ENCODE measurements at regions not wholly inside any gene's neighbourhood (a gene's known extent, or its start where the extent isn't known, plus 50 kb on each side); places are given as distances from the start of the nearest gene placed in this dataset.

DNA sequence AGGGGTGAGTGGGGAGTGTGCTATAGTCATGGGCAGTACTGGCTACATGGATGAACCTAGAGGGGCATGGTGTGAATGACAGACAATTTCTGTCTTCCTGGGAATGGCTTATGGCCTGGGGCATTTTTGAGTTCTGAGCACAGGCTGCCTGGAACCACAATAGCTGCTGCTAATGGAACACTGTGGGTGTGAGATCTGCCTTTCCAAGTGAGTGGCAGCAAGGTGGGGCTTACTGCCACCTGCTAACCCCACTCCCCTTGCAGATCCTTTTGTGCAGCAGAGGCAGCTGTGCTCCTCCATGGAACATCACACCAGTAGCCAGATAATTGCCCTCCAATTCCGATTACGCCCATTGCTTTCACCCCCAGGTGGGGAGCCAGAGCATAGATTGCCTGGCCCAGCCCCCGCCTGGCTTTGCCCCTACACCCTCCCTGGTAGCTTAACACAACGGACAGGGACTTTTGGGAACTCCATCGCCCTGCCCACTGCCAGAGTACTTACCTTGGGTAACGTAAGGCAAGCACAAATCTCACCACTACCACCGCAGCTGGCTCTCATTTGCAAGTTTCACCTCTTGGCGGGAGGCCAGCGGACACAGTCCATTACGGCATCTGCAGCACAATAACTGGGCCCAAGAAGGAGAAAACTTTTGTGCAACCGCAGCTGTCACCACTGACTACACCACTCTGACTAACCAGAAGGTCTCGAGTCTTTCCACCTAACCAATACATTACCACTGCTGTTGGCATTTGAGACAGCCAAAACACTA lies 421.2 kb upstream of the NWD2 start:
- Histone ChIP-seq H3K9me3 (ENCODE audit: control insufficient read depth, low read length) (no peaks in the 10 kb centered on the region), H3K27me3 (replicated peaks; ENCODE audit: control insufficient read depth, insufficient read depth, low read length, poor library complexity, severe bottlenecking) (no peaks in the 10 kb centered on the region), H3K36me3 (ENCODE audit: control insufficient read depth, insufficient read depth, low read length) (no peaks in the 10 kb centered on the region), H3K27ac (ENCODE audit: insufficient read depth, low read length, poor library complexity, severe bottlenecking) (no peak overlapping the region), H3K4me3 (ENCODE audit: insufficient read depth, low read depth, low read length, poor library complexity, severe bottlenecking) (no peak overlapping the region), H3K4me1 (ENCODE audit: control insufficient read depth, insufficient read depth, low read length, poor library complexity, severe bottlenecking) (no peaks in the 10 kb centered on the region)
- DNase-seq = no peak

DNA sequence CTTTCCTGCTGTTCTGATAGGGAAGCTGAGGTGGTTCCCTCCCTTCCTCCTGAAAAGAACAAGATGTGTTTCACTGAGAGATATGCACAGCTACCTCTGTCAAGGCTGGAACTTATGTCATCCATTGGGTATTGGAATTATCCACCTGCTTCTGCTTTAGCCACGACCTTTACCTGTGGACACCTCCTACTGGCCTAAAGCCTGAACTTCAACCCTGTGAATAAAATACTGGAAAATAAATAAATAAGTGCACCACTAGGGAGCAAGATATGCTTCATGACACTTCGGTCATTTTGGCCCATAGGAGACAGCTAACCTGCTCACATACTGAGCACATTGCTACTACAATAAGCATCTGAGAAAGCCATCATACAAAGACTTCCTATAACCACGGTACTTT lies 419.9 kb upstream of the NWD2 start:
- H3K27me3 ChIP-seq (replicated peaks; ENCODE audit: control insufficient read depth, insufficient read depth, low read length, poor library complexity, severe bottlenecking) = no peaks in the 10 kb centered on the region
- no peak for DNase-seq
- H3K36me3 ChIP-seq (ENCODE audit: control insufficient read depth, insufficient read depth, low read length) = no peaks in the 10 kb centered on the region
- no peak overlapping the region for H3K27ac ChIP-seq (ENCODE audit: insufficient read depth, low read length, poor library complexity, severe bottlenecking)
- no peak overlapping the region for H3K4me3 ChIP-seq (ENCODE audit: insufficient read depth, low read depth, low read length, poor library complexity, severe bottlenecking)
- no peaks in the 10 kb centered on the region for H3K9me3 ChIP-seq (ENCODE audit: control insufficient read depth, low read length)
- no peaks in the 10 kb centered on the region for H3K4me1 ChIP-seq (ENCODE audit: control insufficient read depth, insufficient read depth, low read length, poor library complexity, severe bottlenecking)

DNA sequence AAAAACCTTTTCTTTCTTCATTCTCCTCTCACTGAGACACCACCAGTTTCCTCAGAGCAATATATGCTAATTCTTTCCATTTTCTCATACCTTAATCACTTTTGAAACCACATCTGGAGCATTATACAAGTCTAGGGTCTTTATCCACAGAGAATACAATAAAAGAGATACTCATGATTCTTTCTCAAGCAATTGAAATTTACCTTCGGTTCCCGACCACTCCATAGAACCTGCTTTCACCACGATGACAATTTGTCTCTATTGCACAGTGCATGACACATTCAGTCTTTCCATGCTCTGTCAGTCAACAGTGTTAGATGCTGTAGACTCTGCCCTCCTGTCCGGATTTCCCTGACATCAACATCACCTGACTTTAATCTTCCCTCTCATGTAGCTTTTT lies 409.3 kb upstream of the NWD2 start:
- no peak for DNase-seq

DNA sequence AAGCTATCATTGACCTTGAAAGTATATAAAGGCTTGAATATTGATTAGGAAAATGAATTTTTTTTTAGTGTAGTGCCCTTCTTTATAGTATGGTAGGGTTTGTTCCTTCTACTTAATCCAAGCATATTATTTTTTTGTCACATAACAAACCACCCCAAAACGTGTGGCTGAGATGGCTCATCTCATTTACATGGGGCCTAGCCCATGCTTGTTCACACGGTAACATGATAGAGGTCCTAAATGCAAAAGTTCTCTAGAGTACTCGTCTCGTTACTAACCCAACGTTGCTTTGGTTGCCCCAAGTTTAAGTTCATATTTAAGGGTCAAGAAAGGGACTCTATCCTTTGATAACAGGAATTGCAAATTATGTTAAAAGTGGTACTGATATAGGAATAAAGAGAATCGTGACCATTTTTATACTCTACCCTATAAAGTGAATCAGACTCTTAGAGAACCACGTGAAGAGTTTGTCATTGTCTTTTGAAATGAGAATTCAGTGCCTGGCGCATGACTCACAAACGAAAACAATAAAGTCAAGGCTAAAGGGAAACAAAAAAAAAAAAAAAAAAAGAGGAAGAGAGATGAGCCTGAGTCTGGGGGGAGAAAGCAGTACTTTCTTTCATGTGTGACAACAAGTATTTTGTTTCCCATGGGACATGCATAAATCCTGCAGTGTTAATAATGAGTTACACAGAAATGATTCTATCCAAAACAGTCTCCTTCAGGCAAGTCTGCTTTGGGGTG lies 402.8 kb upstream of the NWD2 start:
- Histone ChIP-seq H3K4me1 (ENCODE audit: control insufficient read depth, insufficient read depth, low read length, poor library complexity, severe bottlenecking) (no peaks in the 10 kb centered on the region), H3K36me3 (ENCODE audit: control insufficient read depth, insufficient read depth, low read length) (no peaks in the 10 kb centered on the region), H3K27me3 (replicated peaks; ENCODE audit: control insufficient read depth, insufficient read depth, low read length, poor library complexity, severe bottlenecking) (no peaks in the 10 kb centered on the region), H3K9me3 (ENCODE audit: control insufficient read depth, low read length) (no peaks in the 10 kb centered on the region), H3K27ac (ENCODE audit: insufficient read depth, low read length, poor library complexity, severe bottlenecking) (no peak overlapping the region), H3K4me3 (ENCODE audit: insufficient read depth, low read depth, low read length, poor library complexity, severe bottlenecking) (no peak overlapping the region)
- DNase-seq = no peak

More for the DNA sequence above, 409.3 kb upstream of the NWD2 start:
- no peaks in the 10 kb centered on the region for H3K36me3 ChIP-seq (ENCODE audit: control insufficient read depth, insufficient read depth, low read length)
- no peak overlapping the region for H3K27ac ChIP-seq (ENCODE audit: insufficient read depth, low read length, poor library complexity, severe bottlenecking)
- H3K4me1 ChIP-seq (ENCODE audit: control insufficient read depth, insufficient read depth, low read length, poor library complexity, severe bottlenecking) = no peaks in the 10 kb centered on the region
- no peaks in the 10 kb centered on the region for H3K9me3 ChIP-seq (ENCODE audit: control insufficient read depth, low read length)
- no peaks in the 10 kb centered on the region for H3K27me3 ChIP-seq (replicated peaks; ENCODE audit: control insufficient read depth, insufficient read depth, low read length, poor library complexity, severe bottlenecking)
- H3K4me3 ChIP-seq (ENCODE audit: insufficient read depth, low read depth, low read length, poor library complexity, severe bottlenecking) = no peak overlapping the region

DNA sequence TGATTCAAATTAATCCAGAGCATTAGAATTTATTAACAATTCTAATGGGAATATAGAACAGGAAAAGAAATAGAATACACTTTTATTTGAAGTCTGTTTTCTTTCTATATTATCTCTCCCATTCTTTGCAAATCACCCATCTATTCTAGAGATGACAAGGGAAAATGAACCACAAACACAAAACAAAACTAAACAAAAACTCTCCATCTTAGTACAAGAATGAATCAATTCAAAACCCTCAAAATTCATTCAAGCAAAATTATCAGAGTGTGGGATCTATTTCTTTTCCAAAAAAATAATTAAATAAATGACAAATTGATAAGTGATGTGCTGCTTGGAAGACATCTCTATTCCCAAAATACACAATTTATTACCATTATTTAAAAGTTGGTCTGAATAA lies 400.1 kb upstream of the NWD2 start:
- no peaks in the 10 kb centered on the region for H3K36me3 ChIP-seq (ENCODE audit: control insufficient read depth, insufficient read depth, low read length)
- H3K9me3 ChIP-seq (ENCODE audit: control insufficient read depth, low read length) = no peaks in the 10 kb centered on the region
- H3K4me1 ChIP-seq (ENCODE audit: control insufficient read depth, insufficient read depth, low read length, poor library complexity, severe bottlenecking) = no peaks in the 10 kb centered on the region
- H3K27ac ChIP-seq (ENCODE audit: insufficient read depth, low read length, poor library complexity, severe bottlenecking) = no peak overlapping the region
- H3K27me3 ChIP-seq (replicated peaks; ENCODE audit: control insufficient read depth, insufficient read depth, low read length, poor library complexity, severe bottlenecking) = no peaks in the 10 kb centered on the region
- no peak for DNase-seq
- H3K4me3 ChIP-seq (ENCODE audit: insufficient read depth, low read depth, low read length, poor library complexity, severe bottlenecking) = no peak overlapping the region

DNA sequence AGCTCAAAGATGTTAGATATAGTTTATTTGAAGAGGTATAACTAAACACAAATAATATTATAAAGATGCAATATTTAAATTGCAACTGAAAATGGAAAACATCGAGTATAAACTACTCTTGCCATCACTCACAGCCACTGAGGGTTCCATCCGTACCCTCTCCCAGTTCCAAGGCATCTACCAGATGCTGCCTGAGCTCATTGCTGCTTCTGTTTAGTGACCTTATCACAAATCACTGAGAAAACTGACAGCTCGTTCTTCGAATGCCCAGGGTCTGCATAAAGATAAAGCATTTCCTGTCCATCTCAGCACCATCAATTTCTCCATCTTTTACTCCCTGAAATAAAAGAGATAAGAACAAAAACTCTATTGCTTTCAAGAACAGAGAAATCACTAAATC lies 391.7 kb upstream of the NWD2 start:
- no peaks in the 10 kb centered on the region for H3K27me3 ChIP-seq (replicated peaks; ENCODE audit: control insufficient read depth, insufficient read depth, low read length, poor library complexity, severe bottlenecking)
- no peak overlapping the region for H3K27ac ChIP-seq (ENCODE audit: insufficient read depth, low read length, poor library complexity, severe bottlenecking)
- H3K36me3 ChIP-seq (ENCODE audit: control insufficient read depth, insufficient read depth, low read length) = no peaks in the 10 kb centered on the region
- no peaks in the 10 kb centered on the region for H3K9me3 ChIP-seq (ENCODE audit: control insufficient read depth, low read length)
- no peak for DNase-seq
- no peaks in the 10 kb centered on the region for H3K4me1 ChIP-seq (ENCODE audit: control insufficient read depth, insufficient read depth, low read length, poor library complexity, severe bottlenecking)
- no peak overlapping the region for H3K4me3 ChIP-seq (ENCODE audit: insufficient read depth, low read depth, low read length, poor library complexity, severe bottlenecking)

DNA sequence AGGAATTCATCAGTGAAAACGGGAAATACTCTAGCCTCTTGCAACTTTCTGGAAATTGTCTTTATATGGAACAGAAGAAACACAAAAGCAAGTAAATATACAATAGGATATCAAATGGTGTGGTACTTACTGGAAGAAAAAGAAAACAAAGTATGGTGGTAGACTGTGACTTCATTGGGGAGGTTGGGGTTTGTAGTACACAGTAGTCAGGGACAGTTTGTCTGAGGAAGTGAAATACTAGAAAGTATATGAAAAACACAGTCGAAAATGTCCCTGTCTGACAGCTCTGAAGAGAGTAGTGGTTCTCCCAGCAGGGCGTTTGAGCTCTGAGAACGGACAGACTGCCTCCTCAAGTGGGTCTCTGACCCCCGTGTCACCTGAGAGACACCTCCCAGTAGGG lies 390.0 kb upstream of the NWD2 start:
- no peaks in the 10 kb centered on the region for H3K36me3 ChIP-seq (ENCODE audit: control insufficient read depth, insufficient read depth, low read length)

DNA sequence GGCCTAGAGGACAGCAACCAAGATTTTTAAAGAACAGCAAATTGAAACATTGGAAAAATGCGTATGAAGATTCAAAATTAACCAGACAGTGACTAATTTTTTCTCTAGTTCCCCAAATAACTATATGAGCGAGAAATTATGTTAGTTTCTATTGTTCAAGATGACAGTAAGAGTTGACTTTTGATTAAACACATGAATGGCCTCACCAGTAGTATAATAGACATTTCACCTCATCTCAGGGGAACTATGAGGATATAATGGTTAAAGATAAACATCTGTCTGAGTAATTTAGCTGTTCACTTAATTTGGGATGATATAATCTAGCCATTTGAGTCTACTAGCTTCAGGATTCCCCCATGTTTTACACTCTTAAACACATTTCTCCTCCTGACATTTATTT lies 380.9 kb upstream of the NWD2 start:
- H3K4me3 ChIP-seq (ENCODE audit: insufficient read depth, low read depth, low read length, poor library complexity, severe bottlenecking) = no peak overlapping the region
- no peaks in the 10 kb centered on the region for H3K27me3 ChIP-seq (replicated peaks; ENCODE audit: control insufficient read depth, insufficient read depth, low read length, poor library complexity, severe bottlenecking)
- no peak for DNase-seq
- H3K27ac ChIP-seq (ENCODE audit: insufficient read depth, low read length, poor library complexity, severe bottlenecking) = no peak overlapping the region
- H3K4me1 ChIP-seq (ENCODE audit: control insufficient read depth, insufficient read depth, low read length, poor library complexity, severe bottlenecking) = no peaks in the 10 kb centered on the region
- no peaks in the 10 kb centered on the region for H3K9me3 ChIP-seq (ENCODE audit: control insufficient read depth, low read length)
- H3K36me3 ChIP-seq (ENCODE audit: control insufficient read depth, insufficient read depth, low read length) = no peaks in the 10 kb centered on the region

More for the DNA sequence above, 390.0 kb upstream of the NWD2 start:
- Histone ChIP-seq H3K4me1 (ENCODE audit: control insufficient read depth, insufficient read depth, low read length, poor library complexity, severe bottlenecking) (no peaks in the 10 kb centered on the region), H3K27ac (ENCODE audit: insufficient read depth, low read length, poor library complexity, severe bottlenecking) (no peak overlapping the region), H3K27me3 (replicated peaks; ENCODE audit: control insufficient read depth, insufficient read depth, low read length, poor library complexity, severe bottlenecking) (no peaks in the 10 kb centered on the region), H3K4me3 (ENCODE audit: insufficient read depth, low read depth, low read length, poor library complexity, severe bottlenecking) (no peak overlapping the region), H3K9me3 (ENCODE audit: control insufficient read depth, low read length) (no peaks in the 10 kb centered on the region)
- no peak for DNase-seq

DNA sequence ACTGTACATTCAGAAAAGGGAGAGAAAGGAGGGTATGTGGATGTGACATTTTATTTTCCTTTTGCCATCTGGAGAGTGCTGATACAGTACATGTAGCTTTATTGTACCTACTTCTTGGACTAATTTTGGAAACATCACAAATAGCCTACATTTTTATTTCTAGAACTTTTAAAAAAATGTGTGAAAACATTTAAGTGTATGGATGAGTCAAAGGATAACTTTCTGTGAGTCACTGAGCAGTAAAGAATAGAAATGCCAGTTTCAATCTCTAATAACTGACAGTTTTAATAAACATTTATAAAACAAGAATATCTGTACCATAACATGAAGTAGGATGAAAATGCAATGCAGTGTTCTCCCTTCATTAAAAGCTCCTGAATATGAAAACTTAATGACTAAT lies 374.4 kb upstream of the NWD2 start:
- no peak for DNase-seq
- Histone ChIP-seq H3K4me1 (ENCODE audit: control insufficient read depth, insufficient read depth, low read length, poor library complexity, severe bottlenecking) (no peaks in the 10 kb centered on the region), H3K27ac (ENCODE audit: insufficient read depth, low read length, poor library complexity, severe bottlenecking) (no peak overlapping the region), H3K9me3 (ENCODE audit: control insufficient read depth, low read length) (no peaks in the 10 kb centered on the region), H3K27me3 (replicated peaks; ENCODE audit: control insufficient read depth, insufficient read depth, low read length, poor library complexity, severe bottlenecking) (no peaks in the 10 kb centered on the region), H3K4me3 (ENCODE audit: insufficient read depth, low read depth, low read length, poor library complexity, severe bottlenecking) (no peak overlapping the region), H3K36me3 (ENCODE audit: control insufficient read depth, insufficient read depth, low read length) (no peaks in the 10 kb centered on the region)

DNA sequence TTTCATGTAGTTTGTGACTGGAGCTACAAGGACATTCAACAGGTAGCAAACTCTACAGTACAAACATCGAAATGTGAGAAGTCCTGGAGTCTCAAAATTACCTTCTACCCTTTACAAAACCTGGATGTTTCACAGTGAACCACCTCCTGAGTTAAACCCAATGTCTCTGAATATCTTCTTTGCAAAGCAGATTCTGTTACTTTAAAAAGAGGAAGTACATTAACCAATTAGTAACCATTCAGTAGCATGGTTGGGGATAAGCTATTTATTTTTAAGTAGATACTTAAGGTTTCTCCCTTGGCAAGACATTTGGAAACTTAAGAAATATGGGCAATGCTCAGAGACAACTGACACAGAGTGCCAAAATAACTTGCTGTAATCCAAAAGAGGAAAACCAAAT lies 371.9 kb upstream of the NWD2 start:
- no peak for DNase-seq
- Histone ChIP-seq H3K27me3 (replicated peaks; ENCODE audit: control insufficient read depth, insufficient read depth, low read length, poor library complexity, severe bottlenecking) (no peaks in the 10 kb centered on the region), H3K36me3 (ENCODE audit: control insufficient read depth, insufficient read depth, low read length) (no peaks in the 10 kb centered on the region), H3K4me3 (ENCODE audit: insufficient read depth, low read depth, low read length, poor library complexity, severe bottlenecking) (no peak overlapping the region), H3K27ac (ENCODE audit: insufficient read depth, low read length, poor library complexity, severe bottlenecking) (no peak overlapping the region), H3K4me1 (ENCODE audit: control insufficient read depth, insufficient read depth, low read length, poor library complexity, severe bottlenecking) (no peaks in the 10 kb centered on the region), H3K9me3 (ENCODE audit: control insufficient read depth, low read length) (no peaks in the 10 kb centered on the region)
